GM19025 (cell line): ENCODE measurements at regions not wholly inside any gene's neighbourhood (a gene's known extent, or its start where the extent isn't known, plus 50 kb on each side); places are given as distances from the start of the nearest gene placed in this dataset.
"Not testable (repeated sequence)": the region's sequence is repeated elsewhere in the genome, so short reads cannot be mapped to it uniquely, and the experiment has no call there.

Source experiments
- ATAC-seq: cut with Tn5 transposase; IDR thresholded peaks from one replicate; pipeline ENCODE4 v1.9.1; 2021; ENCODE audit warnings: mild to moderate bottlenecking, low read depth, moderate library complexity; ENCODE audit not compliant: unreplicated experiment

GRCh38 chr12:127607146-127607725, 659.7 kb upstream of the TMEM132C start:
- no peak for ATAC-seq

GRCh38 chr12:127608359-127608758, 658.6 kb upstream of the TMEM132C start:
- ATAC-seq, result not testable (repeated sequence)

- no peak for ATAC-seq
Measured at GRCh38 chr12:127613056-127613455, 653.9 kb upstream of the TMEM132C start.

GRCh38 chr12:127619869-127620734, 646.9 kb upstream of the TMEM132C start:
- ATAC-seq, result no peak

GRCh38 chr12:127620735-127621355, 646.1 kb upstream of the TMEM132C start:
- no peak for ATAC-seq

- no peak for ATAC-seq
Measured at GRCh38 chr12:127621366-127621765, 645.6 kb upstream of the TMEM132C start.

- ATAC-seq, result no peak
Measured at GRCh38 chr12:127623362-127623761, 643.6 kb upstream of the TMEM132C start.

GRCh38 chr12:127625176-127625771, 641.7 kb upstream of the TMEM132C start:
- ATAC-seq, result no peak

- ATAC-seq, result no peak
Measured at GRCh38 chr12:127628645-127629044, 638.3 kb upstream of the TMEM132C start.

- no peak for ATAC-seq
Measured at GRCh38 chr12:127629066-127629820, 637.7 kb upstream of the TMEM132C start.

GRCh38 chr12:127632461-127632860, 634.5 kb upstream of the TMEM132C start:
- no peak for ATAC-seq

GRCh38 chr12:127635838-127636237, 631.1 kb upstream of the TMEM132C start:
- no peak for ATAC-seq

- ATAC-seq, result no peak
Measured at GRCh38 chr12:127636882-127637281, 630.1 kb upstream of the TMEM132C start.

GRCh38 chr12:127640181-127640886, 626.6 kb upstream of the TMEM132C start:
- no peak for ATAC-seq

GRCh38 chr12:127642208-127642607, 624.8 kb upstream of the TMEM132C start:
- no peak for ATAC-seq

- no peak for ATAC-seq
Measured at GRCh38 chr12:127648321-127648720, 618.6 kb upstream of the TMEM132C start.

- ATAC-seq, result no peak
Measured at GRCh38 chr12:127649961-127650360, 617.0 kb upstream of the TMEM132C start.

- no peak for ATAC-seq
Measured at GRCh38 chr12:127650626-127651025, 616.3 kb upstream of the TMEM132C start.

- no peak for ATAC-seq
Measured at GRCh38 chr12:127652281-127652680, 614.7 kb upstream of the TMEM132C start.
